GM18511 (cell line): ENCODE measurements at regions not wholly inside any gene's neighbourhood (a gene's known extent, or its start where the extent isn't known, plus 50 kb on each side); places are given as distances from the start of the nearest gene placed in this dataset.

ENCODE experiments used
- ATAC-seq: cut with Tn5 transposase; IDR thresholded peaks from one replicate; pipeline ENCODE4 v1.9.1; 2021; ENCODE audit warnings: mild to moderate bottlenecking, moderate library complexity; ENCODE audit not compliant: unreplicated experiment

DNA sequence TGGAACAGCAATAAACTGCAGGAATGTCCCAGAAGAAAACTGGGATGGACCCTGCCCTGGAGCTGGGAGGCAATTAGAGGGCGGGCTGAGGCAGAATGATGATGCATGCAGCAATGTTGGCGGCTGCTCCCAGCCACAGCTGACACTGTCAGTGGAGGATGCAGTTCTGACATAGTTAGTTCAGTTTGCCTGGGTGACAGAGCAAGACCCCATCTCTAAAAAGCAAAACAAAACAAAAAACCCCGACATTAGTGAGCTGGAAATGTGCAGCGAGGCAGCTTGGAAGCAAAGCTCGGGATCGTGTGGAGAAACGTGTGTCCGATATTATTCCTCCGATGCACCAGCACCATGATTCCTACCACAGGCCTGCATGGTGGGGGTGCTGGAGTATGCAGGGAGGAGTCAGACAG, 110.1 kb upstream of the UQCRFS1 start:
- no peak for ATAC-seq

- no peak for ATAC-seq
Observed at GRCh38 chr19:29323440-29324290, 110.7 kb upstream of the UQCRFS1 start.

- no peak for ATAC-seq
Observed at GRCh38 chr19:29324291-29324680, 111.3 kb upstream of the UQCRFS1 start.

DNA sequence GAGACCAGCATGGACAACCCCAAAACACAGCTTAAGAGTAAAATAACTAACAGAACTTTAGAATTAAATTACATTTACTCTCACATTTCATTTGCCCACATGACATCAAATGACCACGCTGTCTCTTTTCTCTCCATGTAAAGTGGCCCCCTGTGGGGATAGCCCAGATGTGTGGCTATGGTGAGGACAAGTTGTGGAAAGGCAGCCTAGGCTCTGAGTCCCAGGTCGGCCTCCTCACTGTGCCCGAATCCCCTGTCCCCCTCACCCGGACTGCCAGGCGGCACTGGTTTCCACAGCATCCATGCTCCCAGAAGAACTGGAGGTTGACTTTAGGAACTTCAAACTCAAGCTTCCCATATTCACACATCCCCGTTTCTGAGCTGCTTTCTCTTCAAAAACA, 111.8 kb upstream of the UQCRFS1 start:
- no peak for ATAC-seq

DNA sequence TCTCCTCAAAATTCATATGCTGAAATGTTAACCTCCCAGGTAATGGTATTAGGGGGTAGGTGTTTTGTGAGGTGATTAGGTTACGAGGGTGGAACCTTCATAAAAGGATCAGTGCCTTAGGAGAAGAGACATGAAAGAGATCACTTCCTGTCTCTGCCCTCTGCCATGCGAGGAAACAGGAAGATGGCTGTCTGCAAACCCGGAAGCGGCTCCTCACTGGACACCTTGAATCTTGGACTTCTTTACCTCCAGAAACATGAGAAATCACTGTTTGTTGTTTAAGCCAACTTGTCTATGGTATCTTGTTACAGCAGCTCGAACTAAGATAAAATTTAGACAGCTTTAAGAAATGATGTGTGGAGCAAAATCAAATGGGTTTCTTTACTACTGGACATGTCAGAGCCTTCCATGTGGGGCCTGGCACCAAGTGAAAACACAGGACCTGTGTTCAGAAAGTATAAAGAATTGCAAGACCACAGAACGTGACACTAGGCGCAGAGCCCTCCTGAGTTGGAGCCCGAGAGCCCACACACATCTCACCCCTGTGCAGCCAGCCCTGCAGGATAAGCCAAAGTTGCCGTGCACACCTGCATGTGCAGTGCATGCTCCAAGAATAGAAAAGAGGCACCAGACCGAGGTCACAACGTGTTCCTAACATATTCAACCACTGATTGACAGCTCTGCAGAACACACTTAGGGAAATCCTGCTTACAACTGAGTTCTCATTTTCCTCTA, 112.5 kb upstream of the UQCRFS1 start:
- ATAC-seq: no peak

GRCh38 chr19:29326351-29326750, 113.4 kb upstream of the UQCRFS1 start:
- no peak for ATAC-seq

GRCh38 chr19:29326849-29327840, 114.2 kb upstream of the UQCRFS1 start:
- no peak for ATAC-seq

GRCh38 chr19:29328586-29328985, 115.6 kb upstream of the UQCRFS1 start:
- no peak for ATAC-seq

- no peak for ATAC-seq
Observed at GRCh38 chr19:29329460-29330134, 116.6 kb upstream of the UQCRFS1 start.

- ATAC-seq: no peak
Observed at GRCh38 chr19:29336425-29336824, 123.5 kb upstream of the UQCRFS1 start.

GRCh38 chr19:29337029-29337428, 124.1 kb upstream of the UQCRFS1 start:
- ATAC-seq: no peak

DNA sequence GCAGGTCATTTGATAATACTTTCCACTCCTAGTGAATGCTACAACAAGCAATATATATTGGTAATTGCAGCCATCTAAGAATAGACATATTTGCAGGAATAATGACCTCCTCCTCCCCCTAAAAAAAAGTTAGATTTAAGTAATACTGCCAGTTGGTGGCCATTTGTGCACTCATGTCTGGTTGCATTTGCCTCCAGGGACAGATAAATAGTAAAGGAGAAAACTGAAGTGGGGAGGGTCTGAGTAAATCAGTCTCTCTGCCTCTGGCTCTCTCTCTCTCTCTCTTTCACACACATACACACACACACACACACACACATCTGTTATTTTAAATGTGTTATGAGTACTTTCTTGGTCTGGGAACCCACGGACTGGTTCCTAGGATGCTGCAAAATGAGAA, 125.5 kb upstream of the UQCRFS1 start:
- no peak for ATAC-seq

GRCh38 chr19:29342721-29343120, 129.8 kb upstream of the UQCRFS1 start:
- no peak for ATAC-seq

DNA sequence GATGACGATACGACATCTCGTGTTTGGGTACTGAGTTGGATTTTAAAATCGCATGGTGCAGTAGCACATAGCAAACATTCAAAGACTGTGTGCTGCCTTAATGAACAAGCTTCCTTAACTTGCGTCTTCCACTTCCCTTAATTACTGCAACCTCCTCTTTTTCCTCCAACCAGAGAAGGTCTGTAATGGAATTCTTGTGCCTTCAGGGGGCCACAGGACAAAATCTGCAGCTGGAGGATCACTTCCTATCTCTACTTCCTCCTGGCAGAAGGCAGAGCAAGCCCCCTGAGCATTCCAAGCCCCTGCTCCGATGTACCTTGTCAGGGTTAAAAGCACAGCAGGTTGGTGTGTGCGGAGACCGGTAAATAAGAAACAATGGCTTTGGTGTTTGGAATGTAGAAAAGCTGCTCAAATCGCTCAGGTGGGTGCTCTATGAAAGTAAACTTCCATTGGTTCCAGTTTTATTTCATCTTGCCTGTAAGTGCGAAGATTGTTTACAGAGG, 151.3 kb upstream of the UQCRFS1 start:
- ATAC-seq: no peak

- no peak for ATAC-seq
Observed at GRCh38 chr19:29364999-29365398, 152.0 kb upstream of the UQCRFS1 start.

DNA sequence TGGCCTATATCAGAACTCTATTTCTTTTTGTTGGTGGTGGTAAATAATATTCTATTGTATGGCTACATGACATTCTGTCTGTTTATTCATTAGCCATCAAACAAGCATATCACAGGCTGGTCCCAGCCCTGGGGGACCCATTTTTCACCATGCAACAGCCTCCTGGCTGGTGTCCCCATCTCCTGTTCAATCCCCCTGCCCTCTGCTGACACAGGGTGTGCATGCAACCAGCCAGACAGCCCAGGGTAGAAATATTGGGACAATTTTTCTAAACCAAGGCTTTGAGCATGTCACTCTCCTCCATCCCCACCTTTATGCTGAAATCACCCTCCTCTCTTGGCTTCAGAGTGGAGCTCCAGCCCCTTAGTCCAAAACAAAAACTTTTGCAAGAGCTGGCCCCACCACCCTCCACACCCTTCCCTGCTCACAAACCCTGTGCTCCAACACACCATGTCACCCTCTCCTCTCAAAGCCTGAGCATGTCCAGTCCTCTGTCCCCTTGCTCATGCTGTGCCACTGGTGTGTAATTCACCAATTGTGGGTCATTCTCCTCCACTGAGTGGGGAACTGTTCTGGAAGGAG, 153.0 kb upstream of the UQCRFS1 start:
- no peak for ATAC-seq

DNA sequence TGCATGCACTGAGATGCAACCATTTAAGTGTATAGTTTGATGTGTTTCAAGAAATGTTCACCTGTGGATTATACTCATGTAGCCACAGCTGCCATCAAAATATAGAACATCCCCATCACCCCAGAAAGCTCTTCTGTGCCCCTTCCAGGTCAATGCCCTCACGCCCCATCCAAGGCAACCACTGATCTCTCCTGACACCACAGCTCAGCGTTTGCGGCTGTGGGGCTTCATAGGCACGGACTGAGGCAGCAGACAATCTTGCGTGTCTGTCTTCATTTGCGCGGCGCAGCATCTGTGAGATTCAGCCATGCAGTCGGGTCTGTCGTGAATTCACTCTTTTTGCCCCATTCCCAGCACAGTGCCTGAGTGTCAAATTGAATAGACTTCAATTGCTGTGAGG, 153.8 kb upstream of the UQCRFS1 start:
- ATAC-seq: no peak

GRCh38 chr19:29367791-29368222, 154.9 kb upstream of the UQCRFS1 start:
- no peak for ATAC-seq

GRCh38 chr19:29370276-29370675, 155.5 kb upstream of the VSTM2B start:
- ATAC-seq: no peak
